ENCODE measurements at regions not wholly inside any gene's neighbourhood (a gene's known extent, or its start where the extent isn't known, plus 50 kb on each side); places are given as distances from the start of the nearest gene placed in this dataset.

DNA sequence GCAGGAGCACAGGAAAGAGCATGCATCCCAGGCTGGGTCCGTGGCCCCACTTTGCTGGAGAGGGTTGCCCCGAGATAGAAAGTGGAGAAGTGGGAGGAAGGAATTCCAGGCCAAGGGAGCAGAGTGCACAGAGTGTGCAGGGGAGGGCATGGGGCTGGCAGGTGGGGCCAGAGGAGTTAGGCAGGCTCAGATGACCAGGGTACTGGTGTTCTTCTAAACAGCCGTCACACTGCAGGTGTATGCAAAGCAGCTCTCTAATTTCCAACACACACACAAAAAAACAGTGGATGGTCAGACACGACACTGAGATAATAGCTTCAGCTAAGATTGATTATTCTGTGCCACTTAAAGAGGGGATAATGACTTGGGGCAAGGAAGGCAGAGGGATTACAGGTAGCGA, 212.2 kb downstream of the MTRR start:
- TF ChIP-seq POLR2A (IDR thresholded peaks at IDR 0.05; ENCODE audit: low read depth, low read length) (no peak), POLR2AphosphoS5 (IDR thresholded peaks at IDR 0.05; ENCODE audit: low read depth, low read length) (no peak), TAF1 (IDR thresholded peaks at IDR 0.05; ENCODE audit: borderline replicate concordance, low read depth, low read length) (no peak)
